Urothelium cell line (cell line): ENCODE measurements at regions not wholly inside any gene's neighbourhood (a gene's known extent, or its start where the extent isn't known, plus 50 kb on each side); places are given as distances from the start of the nearest gene placed in this dataset.
"Not testable (repeated sequence)": the region's sequence is repeated elsewhere in the genome, so short reads cannot be mapped to it uniquely, and the experiment has no call there.

Source experiments
- DNase-seq: peaks from one replicate; pipeline ENCODE4 v3.0.0; 2011; ENCODE audit warnings: low spot score, mixed read lengths
- FAIRE-seq: peaks from 2 replicates; lab custom pipeline; 2011; peaks lifted over from hg19 to GRCh38; lab: Jason Lieb, UNC

- no peak for FAIRE-seq
- no peak for DNase-seq
Measured at GRCh38 chr13:72657379-72657778, 70.0 kb downstream of the MZT1 start.

GRCh38 chr13:72656357-72656756 lies 71.1 kb downstream of the MZT1 start:
- no peak for FAIRE-seq

GRCh38 chr13:72653506-72653905 lies 73.9 kb downstream of the MZT1 start:
- DNase-seq, result no peak
- FAIRE-seq, result no peak

More at GRCh38 chr13:72656357-72656756, 71.1 kb downstream of the MZT1 start:
- DNase-seq, result no peak

GRCh38 chr13:72652681-72653080 lies 74.7 kb downstream of the MZT1 start:
- no peak for DNase-seq
- FAIRE-seq, result no peak

GRCh38 chr13:72651144-72651543 lies 76.3 kb downstream of the MZT1 start:
- DNase-seq, result peak; percentile 13
- FAIRE-seq, result peak; percentile 13

- FAIRE-seq (no peak), DNase-seq (no peak)
Measured at GRCh38 chr13:72650051-72650700, 77.3 kb downstream of the MZT1 start.

- FAIRE-seq, result no peak
- no peak for DNase-seq
Measured at GRCh38 chr13:72648513-72649065, 78.8 kb downstream of the MZT1 start.

- FAIRE-seq, result no peak
- no peak for DNase-seq
Measured at GRCh38 chr13:72647422-72647821, 80.0 kb downstream of the MZT1 start.

- no peak for FAIRE-seq
- no peak for DNase-seq
Measured at GRCh38 chr13:72645521-72645920, 81.9 kb downstream of the MZT1 start.

GRCh38 chr13:72643311-72643989 lies 84.0 kb downstream of the MZT1 start:
- DNase-seq (no peak), FAIRE-seq (no peak)

- no peak for DNase-seq
- FAIRE-seq, result no peak
Measured at GRCh38 chr13:72639377-72639776, 88.1 kb downstream of the MZT1 start.

GRCh38 chr13:72638059-72638815 lies 89.2 kb downstream of the MZT1 start:
- FAIRE-seq, result no peak
- DNase-seq, result peak; percentile 10

GRCh38 chr13:72637561-72637960 lies 89.9 kb downstream of the MZT1 start:
- FAIRE-seq (no peak), DNase-seq (no peak)

- FAIRE-seq, result no peak
Measured at GRCh38 chr13:72634859-72635258, 92.6 kb downstream of the MZT1 start.

GRCh38 chr13:72622546-72622945 lies 104.9 kb downstream of the MZT1 start:
- FAIRE-seq, result no peak
- no peak for DNase-seq

More at GRCh38 chr13:72634859-72635258, 92.6 kb downstream of the MZT1 start:
- no peak for DNase-seq

- DNase-seq (no peak), FAIRE-seq (no peak)
Measured at GRCh38 chr13:72620874-72621273, 106.6 kb downstream of the MZT1 start.

GRCh38 chr13:72617951-72618350 lies 109.5 kb downstream of the MZT1 start:
- DNase-seq, result no peak
- no peak for FAIRE-seq

- DNase-seq, result no peak
- no peak for FAIRE-seq
Measured at GRCh38 chr13:72617186-72617585, 110.2 kb downstream of the MZT1 start.

- FAIRE-seq, DNase-seq: not testable (repeated sequence)
Measured at GRCh38 chr13:72610251-72610891, 117.1 kb downstream of the MZT1 start.

GRCh38 chr13:72599178-72599743 lies 128.2 kb downstream of the MZT1 start:
- no peak for DNase-seq

More at GRCh38 chr13:72599178-72599743, 128.2 kb downstream of the MZT1 start:
- no peak for FAIRE-seq
